HG03060 (cell line): ENCODE measurements at regions not wholly inside any gene's neighbourhood (a gene's known extent, or its start where the extent isn't known, plus 50 kb on each side); places are given as distances from the start of the nearest gene placed in this dataset.

Experiments
- ATAC-seq: cut with Tn5 transposase; IDR thresholded peaks from one replicate; pipeline ENCODE4 v1.9.1; 2021; ENCODE audit warnings: low read depth, moderate number of reproducible peaks; ENCODE audit not compliant: unreplicated experiment

DNA sequence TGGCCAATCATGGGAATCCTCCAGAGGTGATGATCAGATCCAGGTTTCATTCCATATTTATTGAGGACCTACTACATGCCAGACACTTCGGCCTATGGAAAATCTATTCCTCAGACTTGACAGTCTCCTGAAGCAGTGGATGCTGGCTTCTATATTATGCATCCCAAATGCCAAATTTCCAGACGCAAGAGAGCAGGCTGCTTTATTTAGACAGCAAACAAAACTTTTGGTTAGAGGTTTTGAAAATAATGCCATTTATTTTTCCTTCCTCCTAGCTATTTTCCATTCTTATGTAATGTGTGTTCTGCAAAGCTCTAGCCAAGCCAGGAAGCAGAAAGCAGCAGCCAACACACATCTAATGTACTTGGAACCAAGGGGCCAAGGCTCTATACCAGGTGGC, 330.8 kb downstream of the GPAM start:
- ATAC-seq = no peak

- ATAC-seq = no peak
Measured at GRCh38 chr10:111856631-111857030, 326.9 kb downstream of the GPAM start.

GRCh38 chr10:111865550-111865949, 318.0 kb downstream of the GPAM start:
- ATAC-seq = no peak

GRCh38 chr10:111871458-111871857, 312.1 kb downstream of the GPAM start:
- ATAC-seq = no peak

DNA sequence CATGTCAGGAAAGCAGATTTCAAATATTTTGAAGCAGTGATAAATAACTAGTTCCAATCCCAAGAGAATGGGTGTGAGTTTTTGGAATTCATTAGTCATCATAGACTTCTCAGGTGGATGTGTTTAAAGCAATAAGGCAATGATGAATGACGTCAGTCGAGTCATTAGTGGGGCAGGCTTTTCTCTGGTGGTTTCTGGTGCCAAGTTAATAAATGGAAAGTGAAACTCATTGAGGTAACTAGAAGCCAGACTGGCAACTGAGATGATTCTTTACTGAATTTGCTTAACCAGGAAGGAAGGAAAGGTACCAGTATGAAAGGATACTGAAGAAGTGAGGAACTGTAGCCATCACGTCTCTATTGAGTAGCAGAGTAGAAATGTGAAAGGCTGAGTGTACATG, 311.0 kb downstream of the GPAM start:
- ATAC-seq = peak; percentile 70

DNA sequence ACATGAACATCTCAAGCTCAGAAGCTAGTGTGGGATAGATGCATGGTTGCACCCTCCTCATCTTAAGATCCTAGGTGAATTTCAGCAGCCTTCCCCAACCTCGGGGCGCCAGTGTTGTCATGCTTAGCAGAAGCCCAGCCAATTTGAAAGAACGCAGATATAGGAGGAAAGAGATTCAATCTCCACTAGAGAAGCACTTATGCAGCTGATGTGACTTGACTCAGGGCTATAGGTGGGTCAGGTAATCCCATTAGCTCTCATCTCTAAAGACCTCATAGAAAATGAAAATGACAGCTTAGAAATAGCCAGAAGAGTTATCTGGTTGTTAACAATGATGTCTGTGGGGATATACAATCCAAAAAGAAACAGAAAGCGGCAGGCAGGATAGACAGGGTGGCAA, 310.5 kb downstream of the GPAM start:
- no peak for ATAC-seq

DNA sequence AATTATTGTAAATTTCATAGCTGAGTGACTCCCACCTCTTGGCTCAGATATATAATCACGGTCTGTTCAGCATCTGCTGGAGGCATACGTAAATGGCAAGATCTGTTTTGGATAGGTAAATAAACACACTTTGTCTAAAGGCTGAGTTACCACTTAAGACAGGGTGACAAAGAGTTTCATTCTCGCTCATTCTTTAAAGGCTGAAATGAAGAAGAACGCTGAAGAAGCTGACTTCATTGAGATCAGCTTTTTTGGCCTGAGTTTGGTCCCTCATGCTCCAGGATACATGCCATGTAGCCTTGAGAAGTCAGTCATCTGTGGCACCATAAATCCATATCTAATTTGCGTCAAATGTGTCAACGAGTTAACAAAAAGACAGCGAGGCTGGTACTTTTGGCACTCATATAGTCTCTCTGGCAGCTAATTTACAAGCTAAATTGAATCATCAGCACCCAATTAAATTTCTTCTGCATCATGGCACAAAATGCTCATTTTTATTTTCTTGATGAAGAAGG, 309.9 kb downstream of the GPAM start:
- ATAC-seq = no peak

DNA sequence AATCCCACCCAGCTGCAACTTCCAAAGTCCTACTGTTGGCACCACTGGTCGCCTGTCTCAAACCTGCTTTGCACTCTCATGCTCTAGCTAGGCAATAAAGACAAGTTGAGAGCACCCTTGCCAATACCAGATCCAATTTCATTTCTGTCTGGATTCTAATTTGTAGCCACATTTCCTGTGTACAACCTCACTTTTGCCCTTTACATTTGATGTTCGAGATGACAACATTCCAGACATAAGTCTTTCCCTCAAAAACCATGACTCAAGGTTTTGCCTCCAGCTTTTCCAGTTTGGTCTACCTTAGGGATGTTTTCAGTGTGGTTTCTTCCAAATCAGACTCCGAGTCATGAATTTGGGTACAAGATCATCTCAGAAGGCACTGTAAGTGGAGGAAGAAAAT, 309.0 kb downstream of the GPAM start:
- no peak for ATAC-seq

GRCh38 chr10:111875725-111876124, 307.8 kb downstream of the GPAM start:
- ATAC-seq = no peak

GRCh38 chr10:111877258-111877657, 306.3 kb downstream of the GPAM start:
- ATAC-seq = no peak

DNA sequence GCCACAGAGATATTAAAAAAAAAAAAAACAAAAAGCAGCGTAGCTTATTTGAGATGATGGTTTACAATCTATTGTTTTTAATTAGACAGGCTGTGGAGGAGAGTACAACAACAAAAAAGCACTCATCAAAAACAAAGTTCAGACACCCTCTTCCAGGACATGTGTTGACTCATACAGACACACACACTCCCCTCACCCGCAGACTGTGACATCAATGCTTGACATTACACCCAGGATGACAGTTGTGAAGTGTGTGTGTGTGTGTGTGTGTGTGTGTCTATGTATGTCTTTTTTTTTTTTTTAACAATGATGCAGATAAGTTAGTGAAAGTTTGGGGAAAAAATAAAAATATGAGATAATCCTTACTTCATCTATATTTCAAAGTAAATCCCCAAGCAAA, 303.6 kb downstream of the GPAM start:
- no peak for ATAC-seq

- no peak for ATAC-seq
Measured at GRCh38 chr10:111885046-111885445, 298.5 kb downstream of the GPAM start.

GRCh38 chr10:111885919-111886318, 297.6 kb downstream of the GPAM start:
- no peak for ATAC-seq

DNA sequence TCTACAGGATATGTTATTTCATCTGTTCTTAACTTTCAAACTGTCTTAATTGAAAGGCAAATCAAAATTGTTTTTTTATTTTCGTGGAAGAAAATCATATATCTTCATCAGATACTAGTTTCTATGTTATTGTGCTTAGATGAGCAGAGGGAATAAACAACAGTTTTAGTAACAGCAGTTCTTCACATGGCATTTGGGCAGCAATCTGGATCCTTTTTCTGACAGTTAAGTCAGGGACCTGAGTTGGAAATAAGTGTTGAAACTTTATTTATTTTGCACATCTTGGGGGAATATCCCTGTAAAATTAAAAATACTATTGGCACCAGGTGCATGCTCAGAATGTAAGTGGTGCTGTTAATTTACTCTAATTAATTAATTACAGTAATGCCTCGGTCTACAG, 296.3 kb downstream of the GPAM start:
- ATAC-seq = no peak

GRCh38 chr10:111890046-111890445, 293.5 kb downstream of the GPAM start:
- ATAC-seq = no peak

GRCh38 chr10:111916011-111916410, 267.6 kb downstream of the GPAM start:
- ATAC-seq = no peak

DNA sequence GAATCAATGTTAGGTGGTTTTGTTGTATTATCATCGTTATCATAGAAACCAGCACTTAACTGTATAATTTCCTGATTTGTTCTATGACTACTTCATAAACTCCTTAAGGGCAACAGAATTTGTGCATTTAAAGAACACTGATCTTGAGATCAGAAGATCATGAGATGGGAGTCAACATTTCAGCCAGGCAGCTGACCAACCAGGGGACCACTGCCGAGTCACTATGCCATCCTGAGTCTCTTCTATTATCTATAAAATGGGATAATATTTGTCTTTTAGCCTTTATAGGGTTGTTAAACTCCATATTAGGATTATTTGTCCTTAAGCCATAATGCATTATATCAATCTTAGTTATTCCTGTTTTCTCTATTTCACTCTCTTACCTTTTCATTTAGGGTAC, 261.7 kb downstream of the GPAM start:
- ATAC-seq = no peak

- ATAC-seq = no peak
Measured at GRCh38 chr10:111923032-111923431, 260.5 kb downstream of the GPAM start.

DNA sequence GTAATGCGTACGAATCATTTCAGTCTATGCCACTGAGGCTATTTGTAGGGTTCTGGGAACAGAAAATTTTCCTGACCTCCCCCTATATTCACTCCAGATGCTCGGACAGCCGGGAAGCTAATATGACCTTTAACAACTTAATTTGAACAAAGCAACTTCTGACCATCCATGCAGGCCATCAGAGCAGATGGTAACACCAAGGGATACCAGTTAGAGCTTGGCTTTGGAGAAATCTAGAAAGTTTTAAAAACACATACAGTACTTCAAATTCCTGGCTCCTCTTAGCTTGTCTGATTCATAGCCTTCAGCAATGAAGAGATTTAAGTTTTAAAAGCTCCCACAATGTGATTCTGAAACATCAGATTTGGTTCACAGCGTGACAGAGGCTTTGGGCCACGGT, 257.3 kb downstream of the GPAM start:
- ATAC-seq = no peak

- ATAC-seq = no peak
Measured at GRCh38 chr10:111933937-111934336, 249.6 kb downstream of the GPAM start.

DNA sequence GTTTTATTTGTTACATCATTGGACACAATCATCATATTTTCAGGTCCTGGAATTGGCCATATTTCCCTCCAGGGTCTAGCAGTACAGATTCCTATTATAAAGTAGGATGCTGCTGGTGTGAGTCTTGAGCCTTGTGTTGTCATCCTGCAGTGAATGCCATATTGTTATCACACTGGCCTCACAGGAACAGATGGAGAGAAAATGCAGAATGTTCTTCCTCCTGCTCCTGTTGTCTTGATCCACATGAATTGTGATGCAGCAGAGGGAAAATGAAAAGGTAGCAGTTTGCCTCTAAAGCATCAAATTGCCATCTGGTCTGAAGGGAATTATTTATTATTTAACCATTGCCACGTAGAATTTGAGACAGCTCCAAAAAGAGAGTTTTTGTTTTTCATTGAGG, 248.6 kb downstream of the GPAM start:
- no peak for ATAC-seq

GRCh38 chr10:111936143-111936542, 247.4 kb downstream of the GPAM start:
- ATAC-seq = no peak

GRCh38 chr10:111944331-111944730, 239.2 kb downstream of the GPAM start:
- ATAC-seq = no peak
